GM06990 (cell line): ENCODE measurements at regions not wholly inside any gene's neighbourhood (a gene's known extent, or its start where the extent isn't known, plus 50 kb on each side); places are given as distances from the start of the nearest gene placed in this dataset.

ENCODE experiments used
- DNase-seq: peaks from one replicate; pipeline ENCODE4 v3.0.0-alpha.2; 2011; ENCODE audit not compliant: insufficient read length; ENCODE audit errors: extremely low read depth
- H3K27me3 ChIP-seq: replicated peaks from 2 replicates; pipeline ENCODE4 v1.6.0; 2011; ENCODE audit warnings: low read length; ENCODE audit not compliant: control insufficient read depth, insufficient read depth
- H3K36me3 ChIP-seq: 2 replicates; pipeline ENCODE4 v1.5.1; 2011; ENCODE audit warnings: low read length; ENCODE audit not compliant: control insufficient read depth, insufficient read depth
- H3K4me3 ChIP-seq: replicated peaks from 2 replicates; pipeline ENCODE4 v1.5.1; 2011; ENCODE audit warnings: low read depth, mild to moderate bottlenecking, control low read depth, low read length
- TF ChIP-seq, protein P1 (sequence below): IDR thresholded peaks from 2 replicates; pipeline ENCODE4 v1.5.1; 2011; ENCODE audit warnings: low read length, control low read depth, mild to moderate bottlenecking, inconsistent platforms; ENCODE audit not compliant: insufficient read depth, poor library complexity, severe bottlenecking

DNA sequence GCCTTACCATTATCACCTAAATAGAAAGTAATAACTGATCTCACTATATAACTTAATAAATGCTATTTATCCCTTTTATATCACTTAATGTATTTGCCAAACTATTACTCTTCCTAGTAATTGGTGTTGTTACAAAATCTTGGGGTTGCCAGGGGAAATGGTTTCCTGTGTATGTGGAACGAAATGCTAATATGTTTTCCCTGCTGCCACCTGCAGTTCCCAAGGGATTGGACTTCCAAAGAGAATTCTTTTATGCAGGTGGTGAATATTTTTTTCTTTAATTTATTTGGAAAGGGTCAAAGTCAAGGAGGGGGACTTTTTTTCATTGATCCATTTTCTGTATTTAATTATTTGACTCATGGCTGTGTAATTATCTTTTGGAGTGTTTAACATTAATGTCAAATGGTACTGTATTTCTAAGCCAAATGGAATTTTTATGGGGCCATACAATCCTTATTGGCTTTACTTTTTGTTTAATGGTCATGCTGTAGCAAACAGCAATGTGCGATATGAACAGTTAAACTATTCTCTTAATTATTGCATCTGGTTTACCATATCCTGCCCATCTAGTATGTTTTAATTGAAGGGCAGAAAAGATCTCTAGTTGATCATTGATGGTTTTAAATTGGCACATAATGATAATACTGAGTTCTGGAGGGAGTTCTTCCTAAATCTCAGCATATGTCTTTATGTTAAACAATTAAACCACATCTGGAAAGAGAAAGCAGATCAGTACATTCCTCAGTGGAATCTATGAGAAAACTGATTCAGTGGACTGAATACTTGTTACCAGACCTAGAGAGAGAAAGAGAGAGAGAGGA, 486.3 kb downstream of the TTLL7 start:
- no peak for DNase-seq
- Histone ChIP-seq H3K27me3 (no peaks in the 10 kb centered on the region), H3K4me3 (no peak overlapping the region), H3K36me3 (no peaks in the 10 kb centered on the region)
- TF ChIP-seq, protein P1, sequence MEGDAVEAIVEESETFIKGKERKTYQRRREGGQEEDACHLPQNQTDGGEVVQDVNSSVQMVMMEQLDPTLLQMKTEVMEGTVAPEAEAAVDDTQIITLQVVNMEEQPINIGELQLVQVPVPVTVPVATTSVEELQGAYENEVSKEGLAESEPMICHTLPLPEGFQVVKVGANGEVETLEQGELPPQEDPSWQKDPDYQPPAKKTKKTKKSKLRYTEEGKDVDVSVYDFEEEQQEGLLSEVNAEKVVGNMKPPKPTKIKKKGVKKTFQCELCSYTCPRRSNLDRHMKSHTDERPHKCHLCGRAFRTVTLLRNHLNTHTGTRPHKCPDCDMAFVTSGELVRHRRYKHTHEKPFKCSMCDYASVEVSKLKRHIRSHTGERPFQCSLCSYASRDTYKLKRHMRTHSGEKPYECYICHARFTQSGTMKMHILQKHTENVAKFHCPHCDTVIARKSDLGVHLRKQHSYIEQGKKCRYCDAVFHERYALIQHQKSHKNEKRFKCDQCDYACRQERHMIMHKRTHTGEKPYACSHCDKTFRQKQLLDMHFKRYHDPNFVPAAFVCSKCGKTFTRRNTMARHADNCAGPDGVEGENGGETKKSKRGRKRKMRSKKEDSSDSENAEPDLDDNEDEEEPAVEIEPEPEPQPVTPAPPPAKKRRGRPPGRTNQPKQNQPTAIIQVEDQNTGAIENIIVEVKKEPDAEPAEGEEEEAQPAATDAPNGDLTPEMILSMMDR: no peak

GRCh38 chr1:83511146-83511726, 487.7 kb downstream of the TTLL7 start:
- DNase-seq: no peak
- TF ChIP-seq, protein P1: no peak

GRCh38 chr1:83509301-83509781, 489.6 kb downstream of the TTLL7 start:
- no peaks in the 10 kb centered on the region for H3K36me3 ChIP-seq
- DNase-seq: no peak
- TF ChIP-seq, protein P1: no peak
- no peaks in the 10 kb centered on the region for H3K27me3 ChIP-seq
- H3K4me3 ChIP-seq: no peak overlapping the region

More at GRCh38 chr1:83511146-83511726, 487.7 kb downstream of the TTLL7 start:
- Histone ChIP-seq H3K36me3 (no peaks in the 10 kb centered on the region), H3K4me3 (no peak overlapping the region), H3K27me3 (no peaks in the 10 kb centered on the region)

GRCh38 chr1:83508485-83509151, 490.3 kb downstream of the TTLL7 start:
- Histone ChIP-seq H3K27me3 (no peaks in the 10 kb centered on the region), H3K4me3 (no peak overlapping the region), H3K36me3 (no peaks in the 10 kb centered on the region)
- TF ChIP-seq, protein P1: no peak
- DNase-seq: peak; percentile 75

- TF ChIP-seq, protein P1: no peak
- no peaks in the 10 kb centered on the region for H3K27me3 ChIP-seq
- H3K4me3 ChIP-seq: no peak overlapping the region
- H3K36me3 ChIP-seq: no peaks in the 10 kb centered on the region
- no peak for DNase-seq
Observed at GRCh38 chr1:83505148-83505547, 493.8 kb downstream of the TTLL7 start.
